Prostate gland (tissue), 2 donors: ENCODE measurements at regions not wholly inside any gene's neighbourhood (a gene's known extent, or its start where the extent isn't known, plus 50 kb on each side); places are given as distances from the start of the nearest gene placed in this dataset.

ENCODE experiments used
- POLR2A ChIP-seq: fragments of 450-650 bp; IDR thresholded peaks from one replicate; pipeline ENCODE4 v1.6.1; 2016; ENCODE audit warnings: antibody characterized with exemption, mild to moderate bottlenecking
- POLR2AphosphoS5 ChIP-seq: sonication (generic); formaldehyde crosslinking; IDR thresholded peaks from one replicate; pipeline ENCODE4 v1.6.1; 2017; ENCODE audit warnings: antibody characterized with exemption
- TF ChIP-seq, protein P1 (sequence below), 4 experiments: fragments of 200-600 bp in 2 of 4; fragments of 450-650 bp in 2 of 4; sonication (generic) in 2 of 4; IDR thresholded peaks; 1 replicate in 3 of 4; 2 replicates in 1 of 4; pipeline ENCODE4 v1.5.1; 2016 to 2019; ENCODE audit warnings: antibody characterized with exemption in 4 of 4, mild to moderate bottlenecking in 2 of 4, moderate library complexity in 2 of 4

DNA sequence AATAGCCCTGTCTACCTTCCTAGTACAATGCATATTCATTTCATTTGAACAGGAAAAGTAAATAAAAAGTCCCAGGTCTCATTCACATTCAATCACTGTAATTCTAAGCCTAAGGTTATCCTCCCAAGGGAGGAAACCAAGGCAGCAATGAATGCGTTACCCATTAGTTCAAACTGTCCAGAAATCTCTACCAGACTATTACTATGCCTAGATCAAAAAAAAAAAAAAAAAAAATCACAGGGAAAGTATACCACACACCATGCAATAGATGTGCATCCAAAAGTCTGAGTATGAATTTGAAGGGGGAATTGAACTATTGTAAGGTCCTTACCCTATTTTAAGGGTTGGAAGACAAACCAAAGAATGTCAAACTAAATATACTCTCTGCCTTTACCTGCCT, 598.0 kb upstream of the API5 start:
- TF ChIP-seq, protein P1, sequence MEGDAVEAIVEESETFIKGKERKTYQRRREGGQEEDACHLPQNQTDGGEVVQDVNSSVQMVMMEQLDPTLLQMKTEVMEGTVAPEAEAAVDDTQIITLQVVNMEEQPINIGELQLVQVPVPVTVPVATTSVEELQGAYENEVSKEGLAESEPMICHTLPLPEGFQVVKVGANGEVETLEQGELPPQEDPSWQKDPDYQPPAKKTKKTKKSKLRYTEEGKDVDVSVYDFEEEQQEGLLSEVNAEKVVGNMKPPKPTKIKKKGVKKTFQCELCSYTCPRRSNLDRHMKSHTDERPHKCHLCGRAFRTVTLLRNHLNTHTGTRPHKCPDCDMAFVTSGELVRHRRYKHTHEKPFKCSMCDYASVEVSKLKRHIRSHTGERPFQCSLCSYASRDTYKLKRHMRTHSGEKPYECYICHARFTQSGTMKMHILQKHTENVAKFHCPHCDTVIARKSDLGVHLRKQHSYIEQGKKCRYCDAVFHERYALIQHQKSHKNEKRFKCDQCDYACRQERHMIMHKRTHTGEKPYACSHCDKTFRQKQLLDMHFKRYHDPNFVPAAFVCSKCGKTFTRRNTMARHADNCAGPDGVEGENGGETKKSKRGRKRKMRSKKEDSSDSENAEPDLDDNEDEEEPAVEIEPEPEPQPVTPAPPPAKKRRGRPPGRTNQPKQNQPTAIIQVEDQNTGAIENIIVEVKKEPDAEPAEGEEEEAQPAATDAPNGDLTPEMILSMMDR (IDR thresholded peaks at IDR 0.05) = no peak
- TF ChIP-seq POLR2A (no peak), POLR2AphosphoS5 (no peak)
